ENCODE measurements at regions not wholly inside any gene's neighbourhood (a gene's known extent, or its start where the extent isn't known, plus 50 kb on each side); places are given as distances from the start of the nearest gene placed in this dataset.

DNA sequence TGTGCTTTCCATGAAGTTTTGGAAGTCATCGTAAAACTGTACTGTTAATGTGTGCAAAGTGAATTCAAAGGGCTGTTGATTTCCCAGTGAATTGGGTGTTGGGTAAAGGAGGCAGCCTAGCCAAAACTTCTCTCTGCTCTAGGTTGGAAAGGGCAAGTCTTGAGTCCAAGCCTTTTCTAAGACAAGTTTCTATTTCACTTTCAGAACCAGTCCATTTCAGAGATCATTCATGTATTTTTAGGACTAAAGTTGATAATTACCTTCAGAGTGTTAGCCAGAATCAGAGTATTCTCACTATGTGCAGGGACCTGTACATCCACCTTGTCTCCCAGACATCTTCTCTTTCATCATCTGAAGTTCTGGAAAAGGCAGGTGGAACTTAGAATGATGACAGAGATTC lies 636.1 kb upstream of the KLHL29 start:
- FAIRE-seq = no peak
- intact Hi-C loops (cut with micrococcal nuclease; ENCODE audit: unreplicated experiment) = no loop called here
- no peaks in the 10 kb centered on the region for H3K4me1 ChIP-seq (ENCODE audit: insufficient read depth, low read length)
- H2AFZ ChIP-seq (ENCODE audit: low read length) = no peak overlapping the region
- CTCF ChIA-PET (ENCODE audit: low intra/inter-chr PET ratio, low total read pairs) = no interaction called here
- no peak overlapping the region for H3K4me3 ChIP-seq (replicated peaks in 1 of 3; ENCODE audit: insufficient read depth in 1 of 3, low read depth in 2 of 3, low read length in 3 of 3)
- H3K9me3 ChIP-seq (ENCODE audit: low read length) = peaks cover 89% of the 10 kb centered on the region
- ATAC-seq = no peak
- no peak overlapping the region for H3K27ac ChIP-seq (ENCODE audit: extremely low read length, insufficient read depth, low read length)
- no peak overlapping the region for H3K9ac ChIP-seq (ENCODE audit: insufficient read depth, low read depth, low read length)
- H3K4me2 ChIP-seq (ENCODE audit: low read depth, low read length) = no peak overlapping the region
- WGBS (ENCODE audit: low lambda C conversion rate) = 0% methylated on average over 1 of the region's 1 CpG
- H3K36me3 ChIP-seq (replicated peaks in 1 of 2; ENCODE audit: control insufficient read depth in 1 of 2, insufficient read depth in 2 of 2, low read length in 2 of 2) = no peaks in the 10 kb centered on the region
- BruUV-seq (replicated peaks) = no TSS peak
- in situ Hi-C loops (cut with HindIII; ENCODE audit: extremely low pct_ligation_motif_present, low pct_unique_long_range_greater_than_20kb) = no loop called here
- no peaks in the 10 kb centered on the region for H3K79me2 ChIP-seq (ENCODE audit: insufficient read depth, low read length)
- POLR2A ChIA-PET = no interaction called here
- no peak for DNase-seq (ENCODE audit: low spot score)
- no peaks in the 10 kb centered on the region for H4K20me1 ChIP-seq (ENCODE audit: insufficient read depth, low read length)
- no peaks in the 10 kb centered on the region for H3K27me3 ChIP-seq (ENCODE audit: control insufficient read depth in 1 of 2, insufficient read depth in 2 of 2, low read length in 2 of 2)
- TF ChIP-seq HNF4A (CRISPR knock-in tag; IDR thresholded peaks at IDR 0.05) (no peak), BRCA1 (CRISPR knock-in tag; IDR thresholded peaks at IDR 0.05) (no peak), ZMYM3 (CRISPR knock-in tag; IDR thresholded peaks at IDR 0.05) (no peak), PITX1 (CRISPR knock-in tag; IDR thresholded peaks at IDR 0.05) (no peak)
- TF ChIP-seq, protein P1, sequence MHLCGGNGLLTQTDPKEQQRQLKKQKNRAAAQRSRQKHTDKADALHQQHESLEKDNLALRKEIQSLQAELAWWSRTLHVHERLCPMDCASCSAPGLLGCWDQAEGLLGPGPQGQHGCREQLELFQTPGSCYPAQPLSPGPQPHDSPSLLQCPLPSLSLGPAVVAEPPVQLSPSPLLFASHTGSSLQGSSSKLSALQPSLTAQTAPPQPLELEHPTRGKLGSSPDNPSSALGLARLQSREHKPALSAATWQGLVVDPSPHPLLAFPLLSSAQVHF (CRISPR knock-in tag; IDR thresholded peaks at IDR 0.05) = no peak

DNA sequence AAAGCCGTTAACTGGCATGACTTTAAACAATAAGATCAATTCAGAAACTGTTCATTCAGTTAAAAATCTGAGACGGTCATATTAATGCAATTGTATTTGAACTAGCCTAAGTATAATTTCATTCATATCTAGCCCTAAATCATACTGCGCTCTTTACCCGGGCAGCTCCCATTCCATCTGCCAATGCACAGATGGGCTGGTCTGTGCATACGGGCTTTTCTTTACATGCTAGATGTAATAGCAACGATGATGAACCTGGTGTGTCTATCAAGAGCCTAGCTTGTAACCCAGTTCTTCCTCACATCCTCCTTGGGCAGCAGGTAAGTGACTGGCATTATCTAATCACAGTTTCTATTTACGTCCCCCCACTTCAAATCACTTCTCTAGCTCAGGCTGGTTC lies 631.5 kb upstream of the KLHL29 start:
- intact Hi-C loops (cut with micrococcal nuclease; ENCODE audit: unreplicated experiment) = no loop called here
- TF ChIP-seq, protein P2, sequence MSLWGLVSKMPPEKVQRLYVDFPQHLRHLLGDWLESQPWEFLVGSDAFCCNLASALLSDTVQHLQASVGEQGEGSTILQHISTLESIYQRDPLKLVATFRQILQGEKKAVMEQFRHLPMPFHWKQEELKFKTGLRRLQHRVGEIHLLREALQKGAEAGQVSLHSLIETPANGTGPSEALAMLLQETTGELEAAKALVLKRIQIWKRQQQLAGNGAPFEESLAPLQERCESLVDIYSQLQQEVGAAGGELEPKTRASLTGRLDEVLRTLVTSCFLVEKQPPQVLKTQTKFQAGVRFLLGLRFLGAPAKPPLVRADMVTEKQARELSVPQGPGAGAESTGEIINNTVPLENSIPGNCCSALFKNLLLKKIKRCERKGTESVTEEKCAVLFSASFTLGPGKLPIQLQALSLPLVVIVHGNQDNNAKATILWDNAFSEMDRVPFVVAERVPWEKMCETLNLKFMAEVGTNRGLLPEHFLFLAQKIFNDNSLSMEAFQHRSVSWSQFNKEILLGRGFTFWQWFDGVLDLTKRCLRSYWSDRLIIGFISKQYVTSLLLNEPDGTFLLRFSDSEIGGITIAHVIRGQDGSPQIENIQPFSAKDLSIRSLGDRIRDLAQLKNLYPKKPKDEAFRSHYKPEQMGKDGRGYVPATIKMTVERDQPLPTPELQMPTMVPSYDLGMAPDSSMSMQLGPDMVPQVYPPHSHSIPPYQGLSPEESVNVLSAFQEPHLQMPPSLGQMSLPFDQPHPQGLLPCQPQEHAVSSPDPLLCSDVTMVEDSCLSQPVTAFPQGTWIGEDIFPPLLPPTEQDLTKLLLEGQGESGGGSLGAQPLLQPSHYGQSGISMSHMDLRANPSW (CRISPR knock-in tag; IDR thresholded peaks at IDR 0.05; ENCODE audit: borderline replicate concordance) = no peak
- no peak for TF ChIP-seq MIER2 (CRISPR knock-in tag; IDR thresholded peaks at IDR 0.05)
- no peak overlapping the region for H3K4me3 ChIP-seq (replicated peaks in 1 of 3; ENCODE audit: insufficient read depth in 1 of 3, low read depth in 2 of 3, low read length in 3 of 3)
- no peaks in the 10 kb centered on the region for H3K79me2 ChIP-seq (ENCODE audit: insufficient read depth, low read length)
- CTCF ChIA-PET (ENCODE audit: low intra/inter-chr PET ratio, low total read pairs) = no interaction called here
- no peak for FAIRE-seq
- H3K27me3 ChIP-seq (ENCODE audit: control insufficient read depth in 1 of 2, insufficient read depth in 2 of 2, low read length in 2 of 2) = no peaks in the 10 kb centered on the region
- POLR2A ChIA-PET = no interaction called here
- ATAC-seq = no peak
- no peaks in the 10 kb centered on the region for H3K4me1 ChIP-seq (ENCODE audit: insufficient read depth, low read length)
- peaks cover 92% of the 10 kb centered on the region for H3K9me3 ChIP-seq (ENCODE audit: low read length)
- 16% methylated on average over 7 of the region's 7 CpGs for WGBS (ENCODE audit: low lambda C conversion rate)
- no peak overlapping the region for H3K27ac ChIP-seq (ENCODE audit: extremely low read length, insufficient read depth, low read length)
- no TSS peak for BruUV-seq (replicated peaks)
- DNase-seq (ENCODE audit: low spot score) = no peak
- no peak overlapping the region for H2AFZ ChIP-seq (ENCODE audit: low read length)
- H3K36me3 ChIP-seq (replicated peaks in 1 of 2; ENCODE audit: control insufficient read depth in 1 of 2, insufficient read depth in 2 of 2, low read length in 2 of 2) = no peaks in the 10 kb centered on the region
- in situ Hi-C loops (cut with HindIII; ENCODE audit: extremely low pct_ligation_motif_present, low pct_unique_long_range_greater_than_20kb) = no loop called here
- no peak overlapping the region for H3K4me2 ChIP-seq (ENCODE audit: low read depth, low read length)
- no peak overlapping the region for H3K9ac ChIP-seq (ENCODE audit: insufficient read depth, low read depth, low read length)
- no peaks in the 10 kb centered on the region for H4K20me1 ChIP-seq (ENCODE audit: insufficient read depth, low read length)

Measured in HepG2 (cell line).